ENCODE measurements at regions not wholly inside any gene's neighbourhood (a gene's known extent, or its start where the extent isn't known, plus 50 kb on each side); places are given as distances from the start of the nearest gene placed in this dataset.

DNA sequence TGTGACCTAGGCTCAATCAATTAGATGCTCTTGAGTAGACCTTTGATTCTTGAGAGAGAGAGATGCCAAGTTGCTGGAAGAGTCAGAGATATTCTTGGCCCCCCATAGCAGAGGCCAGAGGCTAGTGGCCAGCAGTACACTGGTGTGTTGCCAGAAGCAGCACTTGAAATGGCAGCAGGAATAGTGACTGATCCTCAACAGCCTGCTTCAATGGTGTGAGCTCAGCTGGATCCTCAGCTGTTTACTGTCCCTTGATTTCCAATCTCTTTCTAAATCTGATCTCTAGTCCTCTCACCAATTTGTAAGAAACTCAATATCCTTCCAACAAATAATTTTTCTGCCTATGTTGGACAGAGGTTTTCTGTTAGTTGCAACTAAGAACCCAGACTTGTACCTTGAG is 170.3 kb upstream of the CCDC54 start:
- Histone ChIP-seq H3K9me3 (ENCODE audit: control insufficient read depth in 2 of 2, insufficient read depth in 1 of 2, low read length in 1 of 2) (no peaks in the 10 kb centered on the region), H3K4me3 (ENCODE audit: low read length in 2 of 2) (no peak overlapping the region), H3K27ac (ENCODE audit: low read depth in 1 of 2, low read length in 1 of 2) (no peak overlapping the region), H3K27me3 (ENCODE audit: control insufficient read depth in 2 of 2, insufficient read depth in 1 of 2, low read length in 1 of 2) (no peaks in the 10 kb centered on the region), H3K4me1 (ENCODE audit: control insufficient read depth in 2 of 2, insufficient read depth in 2 of 2, low read length in 2 of 2) (no peaks in the 10 kb centered on the region), H3K36me3 (ENCODE audit: control insufficient read depth in 2 of 2, insufficient read depth in 2 of 2, low read length in 1 of 2) (no peaks in the 10 kb centered on the region)
- no peak for DNase-seq (ENCODE audit: low read depth in 6 of 9, low spot score in 9 of 9)

DNA sequence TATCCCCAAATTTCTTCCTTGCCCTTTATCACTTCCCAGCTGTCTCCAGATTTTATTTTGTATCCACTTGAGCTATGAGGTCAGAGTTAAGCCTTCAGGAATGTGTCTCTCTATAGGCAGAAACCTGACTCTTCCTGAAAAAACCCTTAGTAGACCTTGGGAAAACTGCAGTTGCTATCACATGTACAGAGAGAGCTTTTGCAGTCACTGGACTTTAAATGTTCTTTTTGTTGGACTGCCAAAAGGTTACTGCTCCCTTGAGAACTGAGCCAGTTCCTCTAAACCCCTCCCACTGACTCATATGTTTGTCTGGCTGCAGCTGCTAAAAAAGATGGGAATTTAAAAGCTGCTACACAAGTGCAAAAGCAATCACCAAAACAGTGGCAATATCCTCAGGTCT is 169.1 kb upstream of the CCDC54 start:
- no peaks in the 10 kb centered on the region for H3K36me3 ChIP-seq (ENCODE audit: control insufficient read depth in 2 of 2, insufficient read depth in 2 of 2, low read length in 1 of 2)
- H3K9me3 ChIP-seq (ENCODE audit: control insufficient read depth in 2 of 2, insufficient read depth in 1 of 2, low read length in 1 of 2), result no peaks in the 10 kb centered on the region
- DNase-seq (ENCODE audit: low read depth in 6 of 9, low spot score in 9 of 9), result peak in 2 of 9 donors; percentile 8 to 15
- H3K27ac ChIP-seq (ENCODE audit: low read depth in 1 of 2, low read length in 1 of 2), result peak overlapping the region; percentile 31 to 44
- no peaks in the 10 kb centered on the region for H3K27me3 ChIP-seq (ENCODE audit: control insufficient read depth in 2 of 2, insufficient read depth in 1 of 2, low read length in 1 of 2)
- no peak overlapping the region for H3K4me3 ChIP-seq (ENCODE audit: low read length in 2 of 2)
- no peaks in the 10 kb centered on the region for H3K4me1 ChIP-seq (ENCODE audit: control insufficient read depth in 2 of 2, insufficient read depth in 2 of 2, low read length in 2 of 2)

DNA sequence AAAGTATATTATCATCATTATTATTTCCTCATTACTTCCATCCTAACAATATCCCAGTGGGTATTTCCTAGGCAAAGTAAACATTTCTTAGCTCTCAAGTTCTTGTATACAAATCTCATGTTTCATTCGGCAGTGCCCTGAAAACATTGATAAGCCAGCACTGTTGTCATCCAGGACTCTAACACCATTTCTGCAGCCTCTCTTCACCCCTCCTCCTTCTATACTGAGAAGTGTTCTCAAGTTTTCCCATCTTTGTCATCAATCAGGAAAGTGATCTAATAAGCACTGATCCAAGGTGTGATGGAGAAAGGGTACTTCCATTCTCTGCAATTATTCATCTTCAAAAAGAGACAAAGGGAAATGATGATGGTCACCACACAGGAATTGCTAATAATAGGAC is 168.4 kb upstream of the CCDC54 start:
- WGBS, result 88% methylated on average over 1 of the region's 1 CpG
- Histone ChIP-seq H3K4me3 (ENCODE audit: low read length in 2 of 2) (no peak overlapping the region), H3K36me3 (ENCODE audit: control insufficient read depth in 2 of 2, insufficient read depth in 2 of 2, low read length in 1 of 2) (no peaks in the 10 kb centered on the region), H3K9me3 (ENCODE audit: control insufficient read depth in 2 of 2, insufficient read depth in 1 of 2, low read length in 1 of 2) (no peaks in the 10 kb centered on the region), H3K4me1 (ENCODE audit: control insufficient read depth in 2 of 2, insufficient read depth in 2 of 2, low read length in 2 of 2) (no peaks in the 10 kb centered on the region), H3K27me3 (ENCODE audit: control insufficient read depth in 2 of 2, insufficient read depth in 1 of 2, low read length in 1 of 2) (no peaks in the 10 kb centered on the region), H3K27ac (ENCODE audit: low read depth in 1 of 2, low read length in 1 of 2) (no peak overlapping the region)
- no peak for DNase-seq (ENCODE audit: low read depth in 6 of 9, low spot score in 9 of 9)

DNA sequence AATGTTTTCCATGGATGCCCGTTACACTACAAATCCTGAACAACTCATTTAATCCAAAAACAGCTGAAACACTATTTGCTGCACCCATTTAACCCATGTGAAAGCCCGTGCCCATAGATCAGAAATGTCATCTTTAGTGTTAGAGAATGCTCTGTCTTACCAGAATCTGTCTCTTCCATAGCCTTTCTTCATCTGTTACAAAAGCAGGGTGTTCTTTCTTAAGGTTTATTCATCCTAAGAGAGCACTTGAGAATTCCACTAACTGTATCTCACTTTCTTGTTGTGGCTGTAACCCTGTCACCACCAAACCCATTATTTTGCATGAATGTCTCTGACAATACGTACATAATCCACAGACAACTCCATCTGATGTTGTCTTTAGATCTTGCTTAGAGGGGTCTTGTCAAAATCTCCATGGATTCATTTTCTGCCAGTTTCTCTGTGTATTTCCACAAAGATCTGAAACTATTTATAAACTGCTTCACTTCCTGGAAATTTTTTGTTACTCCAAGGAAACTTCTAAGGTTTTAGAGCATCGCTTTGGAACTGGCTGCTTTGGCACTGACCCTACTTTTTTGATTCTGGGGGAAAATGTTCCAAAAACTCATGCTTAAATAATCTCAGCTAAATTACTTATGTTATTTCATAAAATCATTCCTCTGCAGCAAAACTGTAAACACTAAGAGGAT is 167.8 kb upstream of the CCDC54 start:
- peak overlapping the region in 1 of 2 donors; percentile 4 for H3K27ac ChIP-seq (ENCODE audit: low read depth in 1 of 2, low read length in 1 of 2)
- WGBS, result 95% methylated on average over 4 of the region's 4 CpGs
- no peaks in the 10 kb centered on the region for H3K4me1 ChIP-seq (ENCODE audit: control insufficient read depth in 2 of 2, insufficient read depth in 2 of 2, low read length in 2 of 2)

DNA sequence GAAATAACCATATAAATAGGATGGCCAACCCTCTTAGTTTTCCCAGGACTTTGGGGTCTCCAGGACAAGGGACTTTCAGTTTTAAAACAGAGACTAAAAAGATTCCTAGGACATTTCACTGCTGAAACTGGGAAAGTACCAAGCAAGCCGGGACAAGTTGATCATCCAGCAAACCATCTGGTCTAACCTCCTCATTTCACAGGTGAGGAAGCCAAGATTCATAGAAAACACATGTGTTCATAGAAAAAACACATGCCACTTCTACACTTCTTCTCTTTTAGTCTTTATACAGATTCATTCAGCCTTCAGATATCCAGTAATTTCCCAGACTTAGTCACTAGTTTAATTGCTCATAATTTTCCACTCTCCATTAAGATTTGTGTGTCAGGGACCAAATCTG is 165.6 kb upstream of the CCDC54 start:
- no peaks in the 10 kb centered on the region for H3K9me3 ChIP-seq (ENCODE audit: control insufficient read depth in 2 of 2, insufficient read depth in 1 of 2, low read length in 1 of 2)
- H3K4me3 ChIP-seq (ENCODE audit: low read length in 2 of 2), result no peak overlapping the region
- 94% methylated on average over 1 of the region's 1 CpG for WGBS
- H3K4me1 ChIP-seq (ENCODE audit: control insufficient read depth in 2 of 2, insufficient read depth in 2 of 2, low read length in 2 of 2), result no peaks in the 10 kb centered on the region
- peak overlapping the region in 1 of 2 donors; percentile 13 for H3K27ac ChIP-seq (ENCODE audit: low read depth in 1 of 2, low read length in 1 of 2)
- peak in 1 of 9 donors; percentile 22 for DNase-seq (ENCODE audit: low read depth in 6 of 9, low spot score in 9 of 9)
- no peaks in the 10 kb centered on the region for H3K27me3 ChIP-seq (ENCODE audit: control insufficient read depth in 2 of 2, insufficient read depth in 1 of 2, low read length in 1 of 2)
- no peaks in the 10 kb centered on the region for H3K36me3 ChIP-seq (ENCODE audit: control insufficient read depth in 2 of 2, insufficient read depth in 2 of 2, low read length in 1 of 2)

More for the DNA sequence above, 167.8 kb upstream of the CCDC54 start:
- H3K27me3 ChIP-seq (ENCODE audit: control insufficient read depth in 2 of 2, insufficient read depth in 1 of 2, low read length in 1 of 2), result no peaks in the 10 kb centered on the region
- no peaks in the 10 kb centered on the region for H3K36me3 ChIP-seq (ENCODE audit: control insufficient read depth in 2 of 2, insufficient read depth in 2 of 2, low read length in 1 of 2)
- no peak overlapping the region for H3K4me3 ChIP-seq (ENCODE audit: low read length in 2 of 2)
- DNase-seq (ENCODE audit: low read depth in 6 of 9, low spot score in 9 of 9), result no peak
- no peaks in the 10 kb centered on the region for H3K9me3 ChIP-seq (ENCODE audit: control insufficient read depth in 2 of 2, insufficient read depth in 1 of 2, low read length in 1 of 2)

DNA sequence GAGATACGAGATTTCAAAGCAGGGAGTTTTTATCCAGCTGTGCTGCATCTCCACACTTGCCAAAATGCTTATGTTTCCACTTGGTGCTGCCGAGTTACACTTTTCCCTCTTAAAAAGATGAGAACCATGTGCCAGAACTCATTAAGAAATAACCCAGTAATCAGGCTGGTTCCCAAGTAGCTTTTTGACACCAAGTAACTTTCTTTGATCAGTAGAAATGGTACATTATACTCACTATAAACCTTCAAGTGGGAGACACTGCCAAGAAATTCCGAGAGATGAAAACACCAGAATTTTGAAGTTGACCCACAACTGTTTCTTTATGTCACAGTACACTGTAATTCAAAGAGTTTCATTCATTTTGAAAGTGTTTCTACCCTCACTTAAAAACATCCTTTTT is 164.6 kb upstream of the CCDC54 start:
- WGBS, result 90% methylated on average over 3 of the region's 3 CpGs
- Histone ChIP-seq H3K9me3 (ENCODE audit: control insufficient read depth in 2 of 2, insufficient read depth in 1 of 2, low read length in 1 of 2) (no peaks in the 10 kb centered on the region), H3K36me3 (ENCODE audit: control insufficient read depth in 2 of 2, insufficient read depth in 2 of 2, low read length in 1 of 2) (no peaks in the 10 kb centered on the region), H3K27ac (ENCODE audit: low read depth in 1 of 2, low read length in 1 of 2) (no peak overlapping the region), H3K27me3 (ENCODE audit: control insufficient read depth in 2 of 2, insufficient read depth in 1 of 2, low read length in 1 of 2) (no peaks in the 10 kb centered on the region), H3K4me1 (ENCODE audit: control insufficient read depth in 2 of 2, insufficient read depth in 2 of 2, low read length in 2 of 2) (no peaks in the 10 kb centered on the region), H3K4me3 (ENCODE audit: low read length in 2 of 2) (no peak overlapping the region)
- no peak for DNase-seq (ENCODE audit: low read depth in 6 of 9, low spot score in 9 of 9)

DNA sequence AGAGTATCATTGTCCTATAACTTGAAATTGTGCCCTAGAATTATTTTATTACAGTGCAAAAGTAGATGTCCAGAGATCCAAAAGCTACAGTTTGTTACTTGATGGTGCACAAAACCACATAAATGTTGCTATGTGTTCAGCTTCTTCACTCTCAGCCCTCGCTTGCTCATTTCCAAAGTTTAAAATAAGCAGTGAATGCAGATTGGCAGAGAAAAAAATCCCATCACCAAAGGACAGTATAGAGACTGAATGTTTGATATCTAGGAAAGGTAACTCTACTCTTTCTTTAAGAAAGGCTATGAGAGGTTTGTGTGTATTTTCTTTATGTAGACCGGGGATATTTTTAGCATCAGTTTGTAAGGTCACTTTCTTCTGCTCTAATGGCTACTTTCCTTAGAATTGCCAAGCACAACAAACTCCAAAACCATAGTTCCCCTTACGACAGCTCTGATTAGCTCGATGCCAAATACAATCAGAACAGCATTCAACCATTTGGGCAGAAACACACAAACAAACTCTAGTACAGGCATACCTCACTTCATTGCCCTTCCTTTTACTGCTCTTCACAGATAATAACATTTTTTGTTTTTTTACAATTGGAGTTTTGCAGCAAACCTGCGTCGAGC is 164.1 kb upstream of the CCDC54 start:
- Histone ChIP-seq H3K4me1 (ENCODE audit: control insufficient read depth in 2 of 2, insufficient read depth in 2 of 2, low read length in 2 of 2) (no peaks in the 10 kb centered on the region), H3K27ac (ENCODE audit: low read depth in 1 of 2, low read length in 1 of 2) (no peak overlapping the region), H3K4me3 (ENCODE audit: low read length in 2 of 2) (no peak overlapping the region), H3K9me3 (ENCODE audit: control insufficient read depth in 2 of 2, insufficient read depth in 1 of 2, low read length in 1 of 2) (no peaks in the 10 kb centered on the region), H3K27me3 (ENCODE audit: control insufficient read depth in 2 of 2, insufficient read depth in 1 of 2, low read length in 1 of 2) (no peaks in the 10 kb centered on the region), H3K36me3 (ENCODE audit: control insufficient read depth in 2 of 2, insufficient read depth in 2 of 2, low read length in 1 of 2) (no peaks in the 10 kb centered on the region)
- WGBS, result 93% methylated on average over 6 of the region's 6 CpGs
- no peak for DNase-seq (ENCODE audit: low read depth in 6 of 9, low spot score in 9 of 9)

DNA sequence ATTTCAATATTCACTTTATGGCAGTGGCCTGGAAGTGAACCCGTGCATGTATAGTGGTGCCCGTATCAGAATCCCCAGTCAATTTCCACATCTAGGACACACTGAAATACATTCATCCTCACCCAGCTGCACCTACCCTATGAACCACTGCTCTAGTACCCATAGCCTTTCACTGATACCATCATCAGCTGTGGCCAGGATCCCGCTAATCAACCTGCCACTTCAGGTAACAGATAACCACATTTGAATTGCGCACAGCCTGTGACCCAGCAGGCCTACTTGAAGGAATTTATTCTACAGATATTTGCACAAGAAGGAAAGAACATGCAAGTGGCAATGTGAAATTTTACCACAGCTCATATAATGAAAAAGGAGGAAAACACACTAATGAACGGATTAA is 161.0 kb upstream of the CCDC54 start:
- H3K27me3 ChIP-seq (ENCODE audit: control insufficient read depth in 2 of 2, insufficient read depth in 1 of 2, low read length in 1 of 2), result no peaks in the 10 kb centered on the region
- 97% methylated on average over 5 of the region's 5 CpGs for WGBS
- no peaks in the 10 kb centered on the region for H3K36me3 ChIP-seq (ENCODE audit: control insufficient read depth in 2 of 2, insufficient read depth in 2 of 2, low read length in 1 of 2)
- no peaks in the 10 kb centered on the region for H3K9me3 ChIP-seq (ENCODE audit: control insufficient read depth in 2 of 2, insufficient read depth in 1 of 2, low read length in 1 of 2)
- no peak overlapping the region for H3K4me3 ChIP-seq (ENCODE audit: low read length in 2 of 2)
- DNase-seq (ENCODE audit: low read depth in 6 of 9, low spot score in 9 of 9), result no peak
- H3K4me1 ChIP-seq (ENCODE audit: control insufficient read depth in 2 of 2, insufficient read depth in 2 of 2, low read length in 2 of 2), result no peaks in the 10 kb centered on the region
- no peak overlapping the region for H3K27ac ChIP-seq (ENCODE audit: low read depth in 1 of 2, low read length in 1 of 2)

DNA sequence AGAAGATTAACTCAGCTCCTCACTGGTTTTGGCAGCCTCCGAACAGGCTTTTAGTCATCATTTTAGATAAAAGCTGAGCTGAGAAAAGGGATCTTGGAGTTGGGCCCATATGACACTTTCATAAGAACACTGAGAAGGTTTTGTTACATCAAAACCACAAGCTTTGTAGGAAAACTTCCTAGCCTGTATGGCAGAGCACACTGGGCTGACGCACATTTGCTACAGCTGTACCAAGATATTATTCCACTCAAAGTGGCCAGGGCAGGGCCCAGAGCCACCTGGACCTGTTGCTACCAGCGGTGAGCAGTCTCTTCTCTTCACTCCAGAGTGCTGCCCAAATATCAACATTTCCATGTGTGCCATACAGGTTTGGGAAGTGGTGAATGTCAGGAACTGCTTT is 160.5 kb upstream of the CCDC54 start:
- no peak overlapping the region for H3K27ac ChIP-seq (ENCODE audit: low read depth in 1 of 2, low read length in 1 of 2)
- no peaks in the 10 kb centered on the region for H3K9me3 ChIP-seq (ENCODE audit: control insufficient read depth in 2 of 2, insufficient read depth in 1 of 2, low read length in 1 of 2)
- H3K4me1 ChIP-seq (ENCODE audit: control insufficient read depth in 2 of 2, insufficient read depth in 2 of 2, low read length in 2 of 2), result no peaks in the 10 kb centered on the region
- no peak overlapping the region for H3K4me3 ChIP-seq (ENCODE audit: low read length in 2 of 2)
- no peaks in the 10 kb centered on the region for H3K36me3 ChIP-seq (ENCODE audit: control insufficient read depth in 2 of 2, insufficient read depth in 2 of 2, low read length in 1 of 2)
- no peak for DNase-seq (ENCODE audit: low read depth in 6 of 9, low spot score in 9 of 9)
- no peaks in the 10 kb centered on the region for H3K27me3 ChIP-seq (ENCODE audit: control insufficient read depth in 2 of 2, insufficient read depth in 1 of 2, low read length in 1 of 2)
- 93% methylated on average over 3 of the region's 3 CpGs for whole genome bisulfite sequencing
